Muscle of leg (tissue), 3 donors: ENCODE measurements at regions not wholly inside any gene's neighbourhood (a gene's known extent, or its start where the extent isn't known, plus 50 kb on each side); places are given as distances from the start of the nearest gene placed in this dataset.
A peak's percentile ranks its signal among the peaks of the same experiment; 100 is the strongest.

Experiments used
- DNase-seq: peaks from one replicate; pipeline ENCODE4 v3.0.0; 2013
- H3K27ac ChIP-seq: one replicate; pipeline ENCODE4 v1.5.1; 2013; ENCODE audit warnings: mild to moderate bottlenecking, low read length, control low read depth
- H3K27me3 ChIP-seq: one replicate; pipeline ENCODE4 v1.6.1; 2013; ENCODE audit warnings: low read length; ENCODE audit not compliant: control insufficient read depth, insufficient read depth
- H3K36me3 ChIP-seq: one replicate; pipeline ENCODE4 v1.6.1; 2013; ENCODE audit warnings: low read length; ENCODE audit not compliant: control insufficient read depth, insufficient read depth
- H3K4me1 ChIP-seq: one replicate; pipeline ENCODE4 v1.6.1; 2013; ENCODE audit warnings: low read length; ENCODE audit not compliant: control insufficient read depth, insufficient read depth
- H3K4me3 ChIP-seq: one replicate; pipeline ENCODE4 v1.5.1; 2013; ENCODE audit warnings: low read length, control low read depth
- H3K9me3 ChIP-seq: replicated peaks from 2 replicates; pipeline ENCODE4 v1.6.1; 2013; ENCODE audit warnings: low read depth, low read length; ENCODE audit not compliant: control insufficient read depth
- WGBS: methylation state at CpG from one replicate; pipeline ENCODE4 v1.1.5; 2013; ENCODE audit warnings: missing lambda C conversion rate; ENCODE audit not compliant: insufficient coverage; 5-methylcytosine and 5-hydroxymethylcytosine counted together

GRCh38 chr9:135328485-135329417 lies 150.8 kb upstream of the PPP1R26 start:
- 49% methylated on average over 14 of the region's 20 CpGs for WGBS
- peaks cover 13% of the 10 kb centered on the region for H3K27me3 ChIP-seq

GRCh38 chr9:135329571-135330306 lies 149.8 kb upstream of the PPP1R26 start:
- WGBS: 28% methylated on average over 8 of the region's 21 CpGs
- peak; percentile 21 for DNase-seq
- H3K9me3 ChIP-seq: peaks cover 3% of the 10 kb centered on the region
- H3K4me3 ChIP-seq: no peak overlapping the region
- peaks cover 9% of the 10 kb centered on the region for H3K27me3 ChIP-seq
- H3K27ac ChIP-seq: no peak overlapping the region
- no peaks in the 10 kb centered on the region for H3K36me3 ChIP-seq
- H3K4me1 ChIP-seq: no peaks in the 10 kb centered on the region

More at GRCh38 chr9:135328485-135329417, 150.8 kb upstream of the PPP1R26 start:
- Histone ChIP-seq H3K36me3 (no peaks in the 10 kb centered on the region), H3K4me1 (no peaks in the 10 kb centered on the region), H3K9me3 (peaks cover 6% of the 10 kb centered on the region), H3K4me3 (no peak overlapping the region), H3K27ac (no peak overlapping the region)
- no peak for DNase-seq

GRCh38 chr9:135330307-135330631 lies 149.3 kb upstream of the PPP1R26 start:
- Histone ChIP-seq H3K36me3 (no peaks in the 10 kb centered on the region), H3K27me3 (peaks cover 9% of the 10 kb centered on the region), H3K4me3 (no peak overlapping the region), H3K27ac (no peak overlapping the region), H3K4me1 (no peaks in the 10 kb centered on the region), H3K9me3 (peaks cover 3% of the 10 kb centered on the region)
- no peak for DNase-seq
- 55% methylated on average over 6 of the region's 6 CpGs for WGBS

GRCh38 chr9:135330685-135331590 lies 148.6 kb upstream of the PPP1R26 start:
- no peak for DNase-seq
- peaks cover 11% of the 10 kb centered on the region for H3K27me3 ChIP-seq
- no peak overlapping the region for H3K27ac ChIP-seq
- peaks cover 3% of the 10 kb centered on the region for H3K9me3 ChIP-seq
- H3K36me3 ChIP-seq: no peaks in the 10 kb centered on the region
- H3K4me1 ChIP-seq: no peaks in the 10 kb centered on the region
- no peak overlapping the region for H3K4me3 ChIP-seq
- 70% methylated on average over 14 of the region's 14 CpGs for WGBS

GRCh38 chr9:135332516-135332915 lies 147.1 kb upstream of the PPP1R26 start:
- Histone ChIP-seq H3K36me3 (no peaks in the 10 kb centered on the region), H3K4me3 (no peak overlapping the region), H3K27me3 (peaks cover 10% of the 10 kb centered on the region), H3K9me3 (peaks cover 3% of the 10 kb centered on the region), H3K4me1 (no peaks in the 10 kb centered on the region), H3K27ac (no peak overlapping the region)
- 51% methylated on average over 2 of the region's 3 CpGs for WGBS
- no peak for DNase-seq

GRCh38 chr9:135332979-135333748 lies 146.4 kb upstream of the PPP1R26 start:
- no peaks in the 10 kb centered on the region for H3K36me3 ChIP-seq
- peaks cover 10% of the 10 kb centered on the region for H3K27me3 ChIP-seq
- WGBS: 94% methylated on average over 5 of the region's 7 CpGs
- H3K27ac ChIP-seq: no peak overlapping the region
- no peak overlapping the region for H3K4me3 ChIP-seq
- DNase-seq: no peak
- no peaks in the 10 kb centered on the region for H3K9me3 ChIP-seq
- no peaks in the 10 kb centered on the region for H3K4me1 ChIP-seq

- Histone ChIP-seq H3K4me1 (peaks cover 1% of the 10 kb centered on the region), H3K27ac (no peak overlapping the region), H3K36me3 (no peaks in the 10 kb centered on the region), H3K27me3 (peaks cover 14% of the 10 kb centered on the region), H3K4me3 (no peak overlapping the region), H3K9me3 (no peaks in the 10 kb centered on the region)
- WGBS: 89% methylated on average over 6 of the region's 9 CpGs
- no peak for DNase-seq
Observed at GRCh38 chr9:135334953-135335460, 144.6 kb upstream of the PPP1R26 start.

- WGBS: 88% methylated on average over 12 of the region's 14 CpGs
- H3K4me1 ChIP-seq: peaks cover 7% of the 10 kb centered on the region
- no peak for DNase-seq
- H3K36me3 ChIP-seq: no peaks in the 10 kb centered on the region
- H3K4me3 ChIP-seq: no peak overlapping the region
- peaks cover 17% of the 10 kb centered on the region for H3K27me3 ChIP-seq
- H3K27ac ChIP-seq: no peak overlapping the region
- H3K9me3 ChIP-seq: no peaks in the 10 kb centered on the region
Observed at GRCh38 chr9:135335691-135336181, 143.8 kb upstream of the PPP1R26 start.
